Jurkat, Clone E6-1 (cell line): ENCODE measurements at regions not wholly inside any gene's neighbourhood (a gene's known extent, or its start where the extent isn't known, plus 50 kb on each side); places are given as distances from the start of the nearest gene placed in this dataset.

Experiments used
- DNase-seq: peaks from one replicate; pipeline ENCODE4 v3.0.0-alpha.2; 2011; ENCODE audit warnings: low read depth, low spot score
- H3K4me3 ChIP-seq: 2 replicates; pipeline ENCODE4 v1.5.1; 2011; ENCODE audit warnings: mild to moderate bottlenecking, low read length, control low read depth, moderate library complexity

GRCh38 chr15:97224191-97224641, 736.3 kb upstream of the ARRDC4 start:
- no peak for DNase-seq
- no peak overlapping the region for H3K4me3 ChIP-seq

DNA sequence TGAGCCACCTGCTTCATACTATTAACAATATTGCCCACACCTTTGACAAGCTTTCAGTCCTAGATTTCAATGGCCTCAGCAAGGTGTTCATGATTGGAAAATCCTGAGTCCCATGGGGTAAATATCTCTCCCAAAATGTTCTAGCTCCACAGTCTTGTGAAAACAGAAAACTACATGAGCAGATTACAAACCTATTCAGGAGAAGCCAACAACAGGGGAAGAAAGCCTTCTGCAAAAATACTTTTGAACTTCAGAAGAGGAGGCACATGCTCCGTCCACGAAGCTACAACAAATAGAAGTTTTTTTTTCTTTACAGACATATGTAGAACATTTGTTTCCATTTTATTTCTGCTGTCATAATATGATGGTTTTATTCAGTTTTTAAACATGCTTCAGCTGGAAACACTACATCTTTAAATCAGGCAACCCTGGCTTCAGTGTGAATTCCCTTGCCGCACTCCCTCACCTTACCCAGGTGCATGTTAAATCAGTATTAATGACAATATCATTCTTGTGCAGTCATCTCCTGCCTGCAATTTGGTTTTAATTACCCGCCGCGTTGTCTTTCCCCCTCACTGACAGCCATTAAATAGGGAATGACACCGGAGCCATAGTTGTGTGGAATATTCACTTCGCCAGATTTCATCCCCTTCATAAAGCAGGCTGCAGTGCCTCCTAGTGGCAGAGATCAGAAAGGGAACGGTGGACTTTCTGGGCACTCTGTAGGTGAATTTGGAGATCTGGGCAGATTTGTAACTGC, 725.5 kb upstream of the ARRDC4 start:
- peak; percentile 10 for DNase-seq
- H3K4me3 ChIP-seq: no peak overlapping the region

DNA sequence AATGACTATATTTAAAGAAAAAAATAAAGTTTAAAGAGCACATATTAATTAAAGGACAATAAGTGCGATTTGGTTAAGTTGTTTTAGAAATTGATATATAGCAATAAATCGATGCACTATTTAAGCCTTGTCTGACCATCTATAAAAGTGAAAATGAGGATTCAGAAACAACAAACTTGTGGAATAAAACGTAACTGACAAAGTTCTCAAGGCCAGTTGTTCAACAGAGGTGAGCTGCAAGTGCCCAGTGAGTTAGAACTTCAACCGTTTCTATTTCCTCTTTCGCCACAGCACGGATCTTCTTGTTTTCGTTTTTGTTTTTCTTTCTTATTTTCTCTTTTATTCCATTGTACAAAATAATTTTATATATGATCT, 724.9 kb upstream of the ARRDC4 start:
- no peak overlapping the region for H3K4me3 ChIP-seq
- no peak for DNase-seq

DNA sequence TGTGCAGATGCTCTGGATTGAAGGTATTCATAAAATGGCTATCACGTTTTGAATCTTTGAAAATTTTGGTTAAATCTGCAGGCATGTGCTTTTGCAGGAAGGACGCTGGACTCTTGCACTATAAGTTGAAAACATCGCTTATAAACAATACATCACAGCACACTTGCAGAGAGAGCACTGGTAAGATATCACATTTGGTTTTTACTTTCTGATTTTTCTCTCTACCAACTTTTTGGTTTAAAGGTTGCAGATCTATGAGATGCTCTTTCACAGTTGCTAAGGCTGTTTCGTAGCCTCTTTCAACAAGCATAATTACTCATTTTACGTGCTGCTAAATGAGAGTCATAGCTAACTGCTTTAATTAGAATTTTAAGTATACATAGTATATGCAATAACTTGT, 724.4 kb upstream of the ARRDC4 start:
- no peak overlapping the region for H3K4me3 ChIP-seq
- no peak for DNase-seq

- DNase-seq: no peak
- H3K4me3 ChIP-seq: no peak overlapping the region
Measured at GRCh38 chr15:97237160-97237559, 723.3 kb upstream of the ARRDC4 start.

GRCh38 chr15:97248376-97248775, 712.1 kb upstream of the ARRDC4 start:
- DNase-seq: no peak
- no peak overlapping the region for H3K4me3 ChIP-seq

DNA sequence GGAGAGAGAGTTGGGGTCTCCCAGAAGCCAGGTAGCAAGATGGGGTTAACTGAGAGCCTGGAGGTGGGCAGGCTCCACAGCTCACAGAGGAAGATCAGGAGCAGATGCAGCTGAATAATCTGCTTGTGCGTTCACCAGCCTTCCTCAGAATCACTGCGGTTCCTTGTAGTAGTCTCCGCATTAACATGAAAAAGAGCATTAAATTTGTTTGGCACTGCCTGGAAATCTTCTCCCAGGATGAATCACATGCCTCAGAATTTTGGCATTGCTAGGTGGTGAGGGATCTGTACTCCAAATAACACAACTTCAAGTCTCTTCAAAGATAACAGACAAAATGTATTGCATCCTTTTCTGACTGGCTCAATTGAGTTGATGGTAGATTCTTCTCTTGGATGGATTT, 700.6 kb upstream of the ARRDC4 start:
- no peak for DNase-seq
- H3K4me3 ChIP-seq: no peak overlapping the region

DNA sequence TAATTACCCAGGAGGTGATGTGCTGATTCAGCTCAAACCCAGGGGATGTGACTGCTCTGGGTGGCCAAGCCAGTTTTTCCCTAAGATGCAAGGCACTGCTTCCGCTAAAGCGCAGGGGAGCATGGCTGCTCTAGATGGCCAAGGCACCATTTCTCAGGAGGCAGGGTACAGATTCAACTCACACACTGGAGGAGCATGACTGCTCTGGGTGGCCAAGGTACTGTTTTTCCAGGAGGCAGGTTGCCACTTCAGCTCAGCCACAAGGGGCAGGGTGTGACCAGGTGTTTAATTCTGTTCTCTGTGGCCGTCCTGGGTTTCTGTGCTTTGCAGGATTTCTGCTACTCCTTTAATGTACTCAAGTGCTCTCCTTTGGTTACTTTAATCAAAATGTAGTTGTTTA, 659.3 kb upstream of the ARRDC4 start:
- no peak for DNase-seq
- H3K4me3 ChIP-seq: no peak overlapping the region

- no peak overlapping the region for H3K4me3 ChIP-seq
- DNase-seq: no peak
Measured at GRCh38 chr15:97316362-97316761, 644.1 kb upstream of the ARRDC4 start.

- no peak for DNase-seq
- H3K4me3 ChIP-seq: no peak overlapping the region
Measured at GRCh38 chr15:97317163-97317562, 643.3 kb upstream of the ARRDC4 start.

GRCh38 chr15:97319291-97319690, 641.2 kb upstream of the ARRDC4 start:
- H3K4me3 ChIP-seq: no peak overlapping the region
- no peak for DNase-seq

- H3K4me3 ChIP-seq: no peak overlapping the region
- no peak for DNase-seq
Measured at GRCh38 chr15:97346221-97346620, 614.3 kb upstream of the ARRDC4 start.

DNA sequence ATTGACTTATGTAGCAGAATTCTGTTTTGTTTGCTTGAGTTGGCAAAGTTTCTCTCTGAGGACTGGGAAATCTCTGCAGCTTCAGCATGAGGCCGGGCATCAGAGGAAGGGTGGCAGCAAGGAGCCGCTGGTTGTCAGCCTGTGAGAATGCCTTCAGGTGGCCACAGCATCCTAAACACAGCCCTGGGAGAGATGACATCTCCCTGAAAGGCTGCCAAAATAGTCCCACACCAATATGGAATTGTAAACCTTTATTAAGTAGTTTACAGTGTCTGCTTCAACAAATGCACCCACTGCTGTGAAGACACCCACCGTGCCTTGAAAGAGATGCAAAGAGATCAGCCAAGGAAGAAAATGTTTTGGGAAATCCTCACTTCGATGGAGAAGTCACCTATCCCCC, 609.7 kb upstream of the ARRDC4 start:
- H3K4me3 ChIP-seq: no peak overlapping the region
- no peak for DNase-seq

DNA sequence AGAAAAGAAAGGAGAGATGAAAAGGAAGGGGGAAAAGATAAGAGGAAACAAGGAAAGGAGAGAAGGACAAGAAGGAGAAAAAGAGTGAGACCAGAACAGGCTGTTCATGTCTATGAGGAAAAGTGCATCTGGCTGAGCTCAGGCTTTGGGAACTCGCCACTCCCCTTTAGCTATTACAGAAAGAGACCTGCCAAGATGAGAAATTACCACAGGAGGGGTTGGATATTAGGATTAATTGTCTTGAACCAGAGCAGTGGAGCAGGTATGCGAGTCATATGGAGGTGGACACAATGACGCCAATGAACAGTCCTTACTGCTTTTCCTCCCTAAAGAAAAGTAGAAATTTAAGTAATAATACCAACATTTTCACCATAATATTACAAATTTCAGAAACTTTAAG, 577.0 kb upstream of the ARRDC4 start:
- no peak overlapping the region for H3K4me3 ChIP-seq
- no peak for DNase-seq

GRCh38 chr15:97386940-97387339, 573.6 kb upstream of the ARRDC4 start:
- no peak overlapping the region for H3K4me3 ChIP-seq
- no peak for DNase-seq

GRCh38 chr15:97401195-97401594, 559.3 kb upstream of the ARRDC4 start:
- no peak for DNase-seq
- no peak overlapping the region for H3K4me3 ChIP-seq

DNA sequence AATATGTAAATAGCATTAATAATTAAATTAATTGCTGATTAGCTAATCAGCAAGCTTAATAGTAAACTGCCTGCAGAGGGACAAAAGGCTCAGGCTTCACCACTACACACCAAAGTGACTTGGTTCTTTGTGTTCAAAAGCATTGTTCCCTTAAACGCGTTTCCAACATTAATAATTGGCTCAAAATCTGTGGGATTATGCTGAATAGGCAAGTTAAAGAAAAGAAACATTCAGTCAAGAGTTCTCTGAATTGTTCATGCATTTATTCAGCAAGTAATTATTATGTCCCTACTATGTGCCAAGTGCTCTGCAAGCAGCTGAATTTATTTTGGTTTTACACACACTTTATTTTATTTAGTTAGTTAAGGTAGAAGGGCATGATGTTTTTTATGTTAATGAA, 558.5 kb upstream of the ARRDC4 start:
- no peak overlapping the region for H3K4me3 ChIP-seq
- DNase-seq: no peak

- no peak overlapping the region for H3K4me3 ChIP-seq
- no peak for DNase-seq
Measured at GRCh38 chr15:97406841-97407240, 553.7 kb upstream of the ARRDC4 start.

GRCh38 chr15:97410897-97411575, 549.5 kb upstream of the ARRDC4 start:
- no peak for DNase-seq
- no peak overlapping the region for H3K4me3 ChIP-seq

GRCh38 chr15:97420130-97420529, 540.4 kb upstream of the ARRDC4 start:
- no peak overlapping the region for H3K4me3 ChIP-seq
- DNase-seq: no peak

- H3K4me3 ChIP-seq: no peak overlapping the region
- no peak for DNase-seq
Measured at GRCh38 chr15:97425596-97425995, 534.9 kb upstream of the ARRDC4 start.
